ENCODE measurements at regions not wholly inside any gene's neighbourhood (a gene's known extent, or its start where the extent isn't known, plus 50 kb on each side); places are given as distances from the start of the nearest gene placed in this dataset.

GRCh38 chr5:12384005-12384404 lies 479.8 kb upstream of the CTNND2 start:
- Histone ChIP-seq H3K27ac (ENCODE audit: low read depth, low read length) (no peak overlapping the region), H3K4me3 (ENCODE audit: extremely low read depth in 1 of 4, insufficient read depth in 2 of 4, low read depth in 3 of 4, low read length in 4 of 4) (no peak overlapping the region), H2AFZ (ENCODE audit: low read length) (no peak overlapping the region), H3K14ac (ENCODE audit: insufficient read length) (no peak overlapping the region), H3K4me1 (replicated peaks in 1 of 4; ENCODE audit: control insufficient read depth in 3 of 4, insufficient read depth in 4 of 4, low read length in 3 of 4) (no peaks in the 10 kb centered on the region), H4K20me1 (replicated peaks in 1 of 2; ENCODE audit: control insufficient read depth in 1 of 2, insufficient read depth in 2 of 2, low read length in 2 of 2) (no peaks in the 10 kb centered on the region), H3K79me1 (ENCODE audit: low read depth, low read length) (no peaks in the 10 kb centered on the region), H2BK15ac (ENCODE audit: low read length) (peak overlapping the region; percentile 18; the same call in 1 of the 2 replicates), H2BK120ac (replicated peaks; ENCODE audit: low read depth, low read length) (no peak overlapping the region), H4K91ac (replicated peaks; ENCODE audit: insufficient read length, low read length) (peak overlapping the region; percentile 10), H3K4ac (replicated peaks; ENCODE audit: insufficient read length, low read depth, low read length) (no peak overlapping the region), H2BK5ac (ENCODE audit: low read depth, low read length) (no peak overlapping the region), H4K8ac (ENCODE audit: extremely low read depth, insufficient read depth, low read length) (no peak overlapping the region), H2BK12ac (ENCODE audit: low read depth, low read length) (no peak overlapping the region), H3K23me2 (ENCODE audit: low read depth, low read length) (no peaks in the 10 kb centered on the region), H2AK5ac (ENCODE audit: low read depth, low read length) (no peak overlapping the region), H3K9me3 (ENCODE audit: insufficient read depth in 2 of 2, low read depth in 1 of 2, low read length in 1 of 2) (0 out of 4 replicates have a peak, but pooled peaks cover 0 to 2% of the 10 kb centered on the region in 2 experiments), H3K23ac (ENCODE audit: insufficient read length) (no peak overlapping the region), H3K56ac (replicated peaks; ENCODE audit: insufficient read length, low read depth, low read length) (no peak overlapping the region), H3K9ac (replicated peaks in 1 of 4; ENCODE audit: extremely low read depth in 1 of 4, low read depth in 3 of 4, low read length in 3 of 4) (no peak overlapping the region), H3K27me3 (replicated peaks in 1 of 4; ENCODE audit: control insufficient read depth in 3 of 4, extremely low read depth in 1 of 4, insufficient read depth in 3 of 4, low read length in 3 of 4) (no peaks in the 10 kb centered on the region), H2BK20ac (ENCODE audit: low read length) (peak overlapping the region; percentile 53; the same call in 1 of the 2 replicates), H4K5ac (ENCODE audit: insufficient read length, low read depth, low read length) (no peak overlapping the region), H3K18ac (ENCODE audit: extremely low read depth, low read length) (no peak overlapping the region), H3K79me2 (ENCODE audit: control insufficient read depth in 1 of 2, insufficient read depth in 2 of 2, low read length in 2 of 2) (no peaks in the 10 kb centered on the region), H3K36me3 (ENCODE audit: control insufficient read depth in 2 of 4, insufficient read depth in 4 of 4, low read length in 3 of 4) (no peaks in the 10 kb centered on the region), H3K4me2 (ENCODE audit: insufficient read depth in 1 of 2, low read depth in 2 of 2, low read length in 2 of 2) (no peak overlapping the region)
- WGBS, 2 experiments (ENCODE audit: extremely low coverage in 1 of 2, insufficient coverage in 1 of 2, insufficient read length in 1 of 2, insufficient replicate concordance in 2 of 2, low coverage in 1 of 2, low lambda C conversion rate in 2 of 2, missing lambda C conversion rate in 1 of 2): 93% methylated on average over 5 of the region's 5 CpGs; no CpG with 5 or more reads in 1 of the 2 experiments
- ChIA-PET CTCF (ENCODE audit: partially characterized antibody) (interaction anchor here (1.0 kb wide), 1 partner anchor 17 kb away, joined by 3 read pairs; no protein-coding TSS in a partner anchor), POLR2A (ENCODE audit: partially characterized antibody) (no interaction called here)
- FAIRE-seq (no peak), DNase-seq (ENCODE audit: low read depth in 1 of 2, low spot score in 2 of 2) (no peak)
- TF ChIP-seq CTCF (IDR thresholded peaks at IDR 0.05; ENCODE audit: control extremely low read depth in 1 of 3, insufficient read depth in 1 of 3, low read depth in 1 of 3, low read length in 3 of 3) (no peak), FOSL1 (IDR thresholded peaks at IDR 0.05; ENCODE audit: insufficient read depth, low read depth, low read length) (no peak), RXRA (IDR thresholded peaks at IDR 0.05; ENCODE audit: insufficient read depth, low read depth, low read length) (no peak), POU5F1 (IDR thresholded peaks at IDR 0.05; ENCODE audit: low read depth, low read length) (no peak), SRF (IDR thresholded peaks at IDR 0.05; ENCODE audit: low read depth, low read length) (no peak), ZNF274 (IDR thresholded peaks at IDR 0.05; ENCODE audit: borderline replicate concordance, extremely low read depth, low read length) (no peak), SUZ12 (IDR thresholded peaks at IDR 0.05; ENCODE audit: low read length) (no peak), CHD2 (IDR thresholded peaks at IDR 0.05; ENCODE audit: low read length) (no peak)
- TF ChIP-seq, protein P1, sequence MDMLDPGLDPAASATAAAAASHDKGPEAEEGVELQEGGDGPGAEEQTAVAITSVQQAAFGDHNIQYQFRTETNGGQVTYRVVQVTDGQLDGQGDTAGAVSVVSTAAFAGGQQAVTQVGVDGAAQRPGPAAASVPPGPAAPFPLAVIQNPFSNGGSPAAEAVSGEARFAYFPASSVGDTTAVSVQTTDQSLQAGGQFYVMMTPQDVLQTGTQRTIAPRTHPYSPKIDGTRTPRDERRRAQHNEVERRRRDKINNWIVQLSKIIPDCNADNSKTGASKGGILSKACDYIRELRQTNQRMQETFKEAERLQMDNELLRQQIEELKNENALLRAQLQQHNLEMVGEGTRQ (IDR thresholded peaks at IDR 0.05; ENCODE audit: low read length): no peak

All from H1 (cell line).